Esophagus squamous epithelium (tissue), 4 donors: ENCODE measurements at regions not wholly inside any gene's neighbourhood (a gene's known extent, or its start where the extent isn't known, plus 50 kb on each side); places are given as distances from the start of the nearest gene placed in this dataset.

ENCODE experiments used
- POLR2A ChIP-seq, 4 donors: fragments of 450-650 bp; IDR thresholded peaks; one replicate each; pipeline ENCODE4 v1.6.1; 2017; ENCODE audit warnings: antibody characterized with exemption in 4 of 4, mild to moderate bottlenecking in 4 of 4, moderate library complexity in 3 of 4
- TF ChIP-seq, protein P1 (sequence below), 6 experiments: fragments of 450-650 bp in 4 of 6; fragments of 200-600 bp in 2 of 6; sonication (generic) in 2 of 6; IDR thresholded peaks; one replicate each; pipeline ENCODE4 v1.5.1; 2016 to 2019; ENCODE audit warnings: antibody characterized with exemption in 6 of 6, mild to moderate bottlenecking in 4 of 6, moderate library complexity in 4 of 6

DNA sequence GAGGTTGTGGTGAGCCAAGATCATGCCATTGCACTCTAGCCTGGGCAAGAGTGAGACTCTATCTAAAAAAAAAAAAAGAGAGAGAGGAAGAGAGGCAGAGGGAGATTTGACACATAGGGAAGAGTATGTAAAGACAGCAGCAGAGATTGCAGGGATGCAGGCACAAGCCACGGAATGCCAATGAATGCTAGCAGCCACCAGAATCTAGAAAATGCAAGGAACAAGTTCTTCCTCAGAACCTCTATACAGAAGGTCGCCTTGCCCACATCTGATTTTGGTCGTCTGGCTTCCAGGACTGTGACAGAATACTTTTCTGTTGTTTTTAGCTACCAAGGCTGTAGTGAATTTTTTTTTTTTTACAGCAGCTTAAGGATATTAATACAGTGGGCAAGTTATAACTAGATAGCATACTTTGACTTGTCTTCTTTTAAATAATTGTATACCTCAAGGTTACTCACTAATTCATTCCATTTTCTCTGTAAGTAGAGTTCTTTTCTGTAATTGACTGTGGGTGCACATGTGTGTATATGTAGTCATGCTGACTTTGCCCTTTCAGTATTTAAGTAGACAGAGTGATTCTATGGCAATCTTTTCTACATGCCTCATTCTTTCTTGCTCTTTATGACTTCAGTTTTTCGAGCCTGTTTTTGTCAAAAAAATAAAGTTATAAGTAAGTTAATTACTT lies 402.2 kb downstream of the GJA1 start:
- TF ChIP-seq, protein P1, sequence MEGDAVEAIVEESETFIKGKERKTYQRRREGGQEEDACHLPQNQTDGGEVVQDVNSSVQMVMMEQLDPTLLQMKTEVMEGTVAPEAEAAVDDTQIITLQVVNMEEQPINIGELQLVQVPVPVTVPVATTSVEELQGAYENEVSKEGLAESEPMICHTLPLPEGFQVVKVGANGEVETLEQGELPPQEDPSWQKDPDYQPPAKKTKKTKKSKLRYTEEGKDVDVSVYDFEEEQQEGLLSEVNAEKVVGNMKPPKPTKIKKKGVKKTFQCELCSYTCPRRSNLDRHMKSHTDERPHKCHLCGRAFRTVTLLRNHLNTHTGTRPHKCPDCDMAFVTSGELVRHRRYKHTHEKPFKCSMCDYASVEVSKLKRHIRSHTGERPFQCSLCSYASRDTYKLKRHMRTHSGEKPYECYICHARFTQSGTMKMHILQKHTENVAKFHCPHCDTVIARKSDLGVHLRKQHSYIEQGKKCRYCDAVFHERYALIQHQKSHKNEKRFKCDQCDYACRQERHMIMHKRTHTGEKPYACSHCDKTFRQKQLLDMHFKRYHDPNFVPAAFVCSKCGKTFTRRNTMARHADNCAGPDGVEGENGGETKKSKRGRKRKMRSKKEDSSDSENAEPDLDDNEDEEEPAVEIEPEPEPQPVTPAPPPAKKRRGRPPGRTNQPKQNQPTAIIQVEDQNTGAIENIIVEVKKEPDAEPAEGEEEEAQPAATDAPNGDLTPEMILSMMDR (IDR thresholded peaks at IDR 0.05) = no peak
- no peak for TF ChIP-seq POLR2A (IDR thresholded peaks at IDR 0.05)
